CD4-positive, alpha-beta memory T cell (primary cell): ENCODE measurements at regions not wholly inside any gene's neighbourhood (a gene's known extent, or its start where the extent isn't known, plus 50 kb on each side); places are given as distances from the start of the nearest gene placed in this dataset.

Experiments used
- CTCF ChIA-PET: fragments of 350-600 bp; sonication (Branson Sonifier 250); formaldehyde crosslinking; loops from one replicate; lab custom pipeline; 2021; ENCODE audit warnings: inconsistent platforms; ENCODE audit not compliant: partially characterized antibody; lab: Charles Lee
- POLR2A ChIA-PET: fragments of 350-600 bp; sonication (Branson Sonifier 250); formaldehyde crosslinking; loops from one replicate; lab custom pipeline; 2021; ENCODE audit not compliant: partially characterized antibody; lab: Charles Lee
- DNase-seq, 5 donors: peaks; one replicate each; pipeline versions ENCODE4 v3.0.0 to v3.0.0-alpha.2; 2020 to 2022; ENCODE audit warnings: mixed read lengths in 1 of 5
- H3K27ac ChIP-seq: one replicate; pipeline ENCODE4 v1.7.0; 2013; ENCODE audit warnings: low read depth, low read length
- H3K27me3 ChIP-seq: 2 replicates; pipeline ENCODE4 v1.7.0; 2013; ENCODE audit warnings: mild to moderate bottlenecking, low read length, moderate library complexity; ENCODE audit not compliant: insufficient read depth
- H3K36me3 ChIP-seq: 2 replicates; pipeline ENCODE4 v1.7.0; 2013; ENCODE audit warnings: mild to moderate bottlenecking, low read length, moderate library complexity; ENCODE audit not compliant: insufficient read depth
- H3K4me1 ChIP-seq: 2 replicates; pipeline ENCODE4 v1.7.0; 2013; ENCODE audit warnings: mild to moderate bottlenecking, low read length, moderate library complexity; ENCODE audit not compliant: insufficient read depth
- H3K4me3 ChIP-seq, 2 donors: one replicate each; pipeline ENCODE4 v1.7.0; 2013; ENCODE audit warnings: low read length in 2 of 2, mild to moderate bottlenecking in 1 of 2
- H3K9me3 ChIP-seq, 2 donors: one replicate each; pipeline ENCODE4 v1.7.0; 2013; ENCODE audit warnings: low read length in 2 of 2, control low read depth in 1 of 2; ENCODE audit not compliant: control insufficient read depth in 1 of 2
- H3K27ac Mint-ChIP-seq, 7 donors: one replicate each; pipeline ENCODE4 v1.8.0; 2020 to 2021; ENCODE audit warnings: mixed read lengths in 7 of 7, mild to moderate bottlenecking in 6 of 7, inconsistent platforms in 3 of 7, moderate library complexity in 3 of 7
- H3K27me3 Mint-ChIP-seq, 2 donors: one replicate each; pipeline ENCODE4 v1.8.0; 2020 to 2021; ENCODE audit warnings: mixed read lengths in 2 of 2
- H3K36me3 Mint-ChIP-seq, 2 donors: one replicate each; pipeline ENCODE4 v1.8.0; 2020 to 2021; ENCODE audit warnings: mixed read lengths in 2 of 2, inconsistent platforms in 1 of 2, mild to moderate bottlenecking in 1 of 2
- H3K4me1 Mint-ChIP-seq, 4 donors: one replicate each; pipeline ENCODE4 v1.8.0; 2020 to 2021; ENCODE audit warnings: mixed read lengths in 4 of 4, mild to moderate bottlenecking in 1 of 4
- H3K4me3 Mint-ChIP-seq, 8 donors: one replicate each; pipeline ENCODE4 v1.8.0; 2020 to 2021; ENCODE audit warnings: mixed read lengths in 8 of 8, mild to moderate bottlenecking in 7 of 8, moderate library complexity in 6 of 8, inconsistent platforms in 3 of 8
- H3K9me3 Mint-ChIP-seq, 8 donors: one replicate each; pipeline ENCODE4 v1.8.0; 2020 to 2021; ENCODE audit warnings: mixed read lengths in 8 of 8, mild to moderate bottlenecking in 5 of 8, inconsistent platforms in 3 of 8, moderate library complexity in 1 of 8
- intact Hi-C: fragments of 100-400 bp; cut with micrococcal nuclease; formaldehyde crosslinking; loops from one replicate; pipeline ENCODE4 v1.15.1; 2023

- POLR2A ChIA-PET, result no interaction called here
Measured at GRCh38 chr3:182052332-182052731, 340.6 kb downstream of the SOX2 start.

GRCh38 chr3:182052757-182053156 is 341.0 kb downstream of the SOX2 start:
- intact Hi-C loops, result no loop called here
- H3K27ac ChIP-seq, result no peak overlapping the region
- Mint-ChIP-seq H3K4me3 (no peak overlapping the region), H3K9me3 (peaks cover 0 to 3% (median 0%) of the 10 kb centered on the region in 8 donors), H3K4me1 (no peaks in the 10 kb centered on the region), H3K27me3 (no peaks in the 10 kb centered on the region), H3K27ac (no peak overlapping the region), H3K36me3 (no peaks in the 10 kb centered on the region)
- no peaks in the 10 kb centered on the region for H3K9me3 ChIP-seq
- no peaks in the 10 kb centered on the region for H3K4me1 ChIP-seq
- no peaks in the 10 kb centered on the region for H3K27me3 ChIP-seq
- DNase-seq, result no peak
- H3K4me3 ChIP-seq, result no peak overlapping the region
- ChIA-PET POLR2A (no interaction called here), CTCF (no interaction called here)
- H3K36me3 ChIP-seq, result no peaks in the 10 kb centered on the region

More at GRCh38 chr3:182052332-182052731, 340.6 kb downstream of the SOX2 start:
- Mint-ChIP-seq H3K27me3 (no peaks in the 10 kb centered on the region), H3K9me3 (peaks cover 0 to 3% (median 0%) of the 10 kb centered on the region in 8 donors), H3K27ac (no peak overlapping the region), H3K4me1 (no peaks in the 10 kb centered on the region), H3K36me3 (no peaks in the 10 kb centered on the region), H3K4me3 (no peak overlapping the region)
- Histone ChIP-seq H3K36me3 (no peaks in the 10 kb centered on the region), H3K4me1 (no peaks in the 10 kb centered on the region), H3K4me3 (no peak overlapping the region), H3K9me3 (no peaks in the 10 kb centered on the region), H3K27me3 (no peaks in the 10 kb centered on the region), H3K27ac (no peak overlapping the region)
- intact Hi-C loops, result no loop called here
- CTCF ChIA-PET, result no interaction called here
- DNase-seq, result no peak

- no peak overlapping the region for H3K27ac ChIP-seq
- POLR2A ChIA-PET, result no interaction called here
- Mint-ChIP-seq H3K27ac (no peak overlapping the region), H3K27me3 (no peaks in the 10 kb centered on the region), H3K4me3 (no peak overlapping the region), H3K9me3 (peaks cover 0 to 1% (median 0%) of the 10 kb centered on the region in 8 donors), H3K36me3 (no peaks in the 10 kb centered on the region), H3K4me1 (no peaks in the 10 kb centered on the region)
- intact Hi-C loops, result no loop called here
- no peaks in the 10 kb centered on the region for H3K9me3 ChIP-seq
- CTCF ChIA-PET, result no interaction called here
- no peaks in the 10 kb centered on the region for H3K27me3 ChIP-seq
- H3K36me3 ChIP-seq, result no peaks in the 10 kb centered on the region
- no peaks in the 10 kb centered on the region for H3K4me1 ChIP-seq
- H3K4me3 ChIP-seq, result no peak overlapping the region
- no peak for DNase-seq
Measured at GRCh38 chr3:182058488-182058887, 346.8 kb downstream of the SOX2 start.

- Mint-ChIP-seq H3K4me3 (no peak overlapping the region), H3K27ac (no peak overlapping the region), H3K36me3 (no peaks in the 10 kb centered on the region), H3K27me3 (no peaks in the 10 kb centered on the region), H3K9me3 (no peaks in the 10 kb centered on the region), H3K4me1 (no peaks in the 10 kb centered on the region)
- CTCF ChIA-PET, result no interaction called here
- H3K4me3 ChIP-seq, result no peak overlapping the region
- H3K36me3 ChIP-seq, result no peaks in the 10 kb centered on the region
- no peak overlapping the region for H3K27ac ChIP-seq
- no peaks in the 10 kb centered on the region for H3K4me1 ChIP-seq
- no peaks in the 10 kb centered on the region for H3K9me3 ChIP-seq
- DNase-seq, result no peak
- POLR2A ChIA-PET, result no interaction called here
- no peaks in the 10 kb centered on the region for H3K27me3 ChIP-seq
- intact Hi-C loops, result no loop called here
Measured at GRCh38 chr3:182063742-182064141, 352.0 kb downstream of the SOX2 start.

GRCh38 chr3:182067423-182067822 is 355.7 kb downstream of the SOX2 start:
- H3K4me3 ChIP-seq, result no peak overlapping the region
- CTCF ChIA-PET, result no interaction called here
- no peaks in the 10 kb centered on the region for H3K27me3 ChIP-seq
- DNase-seq, result no peak
- POLR2A ChIA-PET, result no interaction called here
- intact Hi-C loops, result no loop called here
- Mint-ChIP-seq H3K4me3 (no peak overlapping the region), H3K4me1 (no peaks in the 10 kb centered on the region), H3K9me3 (peaks cover 0 to 2% (median 0%) of the 10 kb centered on the region in 8 donors), H3K27ac (no peak overlapping the region), H3K27me3 (no peaks in the 10 kb centered on the region), H3K36me3 (no peaks in the 10 kb centered on the region)
- no peak overlapping the region for H3K27ac ChIP-seq
- H3K4me1 ChIP-seq, result no peaks in the 10 kb centered on the region
- H3K9me3 ChIP-seq, result no peaks in the 10 kb centered on the region
- H3K36me3 ChIP-seq, result no peaks in the 10 kb centered on the region

GRCh38 chr3:182078316-182078715 is 366.6 kb downstream of the SOX2 start:
- Mint-ChIP-seq H3K27ac (no peak overlapping the region), H3K27me3 (peaks cover 0 to 2% of the 10 kb centered on the region in 2 donors), H3K4me1 (no peaks in the 10 kb centered on the region), H3K9me3 (peaks cover 0 to 5% (median under 1%) of the 10 kb centered on the region in 8 donors), H3K4me3 (no peak overlapping the region), H3K36me3 (no peaks in the 10 kb centered on the region)
- H3K4me3 ChIP-seq, result no peak overlapping the region
- no peaks in the 10 kb centered on the region for H3K4me1 ChIP-seq
- H3K27ac ChIP-seq, result no peak overlapping the region
- H3K27me3 ChIP-seq, result no peaks in the 10 kb centered on the region
- H3K36me3 ChIP-seq, result no peaks in the 10 kb centered on the region
- ChIA-PET POLR2A (no interaction called here), CTCF (no interaction called here)
- H3K9me3 ChIP-seq, result no peaks in the 10 kb centered on the region
- no peak for DNase-seq
- intact Hi-C loops, result no loop called here

- H3K4me1 ChIP-seq, result no peaks in the 10 kb centered on the region
- H3K27ac ChIP-seq, result no peak overlapping the region
- no peaks in the 10 kb centered on the region for H3K9me3 ChIP-seq
- H3K36me3 ChIP-seq, result no peaks in the 10 kb centered on the region
- Mint-ChIP-seq H3K27ac (no peak overlapping the region), H3K9me3 (peaks cover 0 to 5% (median under 1%) of the 10 kb centered on the region in 8 donors), H3K4me1 (no peaks in the 10 kb centered on the region), H3K4me3 (no peak overlapping the region), H3K27me3 (peaks cover 0 to 2% of the 10 kb centered on the region in 2 donors), H3K36me3 (no peaks in the 10 kb centered on the region)
- ChIA-PET CTCF (no interaction called here), POLR2A (no interaction called here)
- DNase-seq, result no peak
- H3K4me3 ChIP-seq, result no peak overlapping the region
- intact Hi-C loops, result no loop called here
- no peaks in the 10 kb centered on the region for H3K27me3 ChIP-seq
Measured at GRCh38 chr3:182078929-182079328, 367.2 kb downstream of the SOX2 start.

- H3K36me3 Mint-ChIP-seq, result no peaks in the 10 kb centered on the region
- POLR2A ChIA-PET, result no interaction called here
- Histone ChIP-seq H3K27ac (no peak overlapping the region), H3K27me3 (no peaks in the 10 kb centered on the region), H3K4me3 (no peak overlapping the region), H3K36me3 (no peaks in the 10 kb centered on the region), H3K9me3 (no peaks in the 10 kb centered on the region), H3K4me1 (no peaks in the 10 kb centered on the region)
- CTCF ChIA-PET, result no interaction called here
- H3K4me1 Mint-ChIP-seq, result no peaks in the 10 kb centered on the region
- H3K27ac Mint-ChIP-seq, result no peak overlapping the region
- intact Hi-C loops, result no loop called here
- H3K27me3 Mint-ChIP-seq, result peaks cover 0 to 2% of the 10 kb centered on the region in 2 donors
- peaks cover 0 to 5% (median 0%) of the 10 kb centered on the region in 8 donors for H3K9me3 Mint-ChIP-seq
- no peak overlapping the region for H3K4me3 Mint-ChIP-seq
- no peak for DNase-seq
Measured at GRCh38 chr3:182081096-182081495, 369.4 kb downstream of the SOX2 start.
